Activated CD8-positive, alpha-beta T cell treated with anti-CD3 and anti-CD28 coated beads for 36 hours (primary cell): ENCODE measurements at regions not wholly inside any gene's neighbourhood (a gene's known extent, or its start where the extent isn't known, plus 50 kb on each side); places are given as distances from the start of the nearest gene placed in this dataset.

ENCODE experiments used
- ATAC-seq: fragments of 200-7000 bp; cut with Tn5 transposase; one replicate; pipeline ENCODE4 v1.10.0; 2021; ENCODE audit warnings: mild to moderate bottlenecking, moderate library complexity
- CTCF ChIA-PET: fragments of 350-600 bp; sonication (Branson Sonifier 250); formaldehyde crosslinking; loops from one replicate; lab custom pipeline; 2021; ENCODE audit warnings: antibody characterized with exemption; lab: Charles Lee
- POLR2A ChIA-PET: fragments of 350-600 bp; sonication (Branson Sonifier 250); formaldehyde crosslinking; loops from one replicate; lab custom pipeline; 2021; ENCODE audit warnings: antibody characterized with exemption; lab: Charles Lee
- DNase-seq: peaks from one replicate; pipeline ENCODE4 v3.0.0-alpha.2; 2020
- H3K27ac Mint-ChIP-seq: one replicate; pipeline ENCODE4 v1.8.0; 2021; ENCODE audit warnings: mild to moderate bottlenecking, mixed read lengths
- H3K27me3 Mint-ChIP-seq: one replicate; pipeline ENCODE4 v1.8.0; 2021; ENCODE audit warnings: mixed read lengths
- H3K36me3 Mint-ChIP-seq: one replicate; pipeline ENCODE4 v1.8.0; 2021; ENCODE audit warnings: low read depth, mixed read lengths
- H3K4me1 Mint-ChIP-seq: one replicate; pipeline ENCODE4 v1.8.0; 2021; ENCODE audit warnings: low read depth, mixed read lengths
- H3K4me3 Mint-ChIP-seq: one replicate; pipeline ENCODE4 v1.8.0; 2021; ENCODE audit warnings: mild to moderate bottlenecking, moderate library complexity, mixed read lengths
- H3K9me3 Mint-ChIP-seq: one replicate; pipeline ENCODE4 v1.8.0; 2021; ENCODE audit warnings: mixed read lengths
- intact Hi-C: fragments of 100-400 bp; cut with micrococcal nuclease; formaldehyde crosslinking; loops from one replicate; pipeline ENCODE4 v1.10.0; 2022
- TF ChIP-seq, protein P1 (sequence below): fragments of 200-600 bp; IDR thresholded peaks from one replicate; pipeline ENCODE4 v1.8.0; 2022; ENCODE audit warnings: antibody characterized with exemption, mild to moderate bottlenecking

DNA sequence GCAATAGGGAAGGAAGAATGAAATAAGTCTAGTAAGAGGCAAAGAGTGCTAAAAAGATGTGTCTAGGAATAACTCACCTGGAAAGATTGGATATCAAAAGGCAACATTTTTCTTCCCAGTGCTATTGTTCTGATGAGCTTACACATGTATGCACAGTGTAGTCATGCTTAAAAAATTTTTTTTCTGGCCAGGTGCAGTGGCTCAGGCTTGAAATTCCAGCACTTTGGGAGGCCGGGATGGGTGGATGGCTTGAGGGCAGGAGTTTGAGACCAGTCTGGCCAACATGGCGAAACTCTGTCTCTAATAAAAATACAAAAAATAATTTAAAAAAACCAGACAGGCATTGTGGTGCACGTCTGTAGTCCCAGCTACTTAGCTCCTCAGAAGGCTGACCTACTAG lies 795.8 kb upstream of the IGFBP7 start:
- no peak for ATAC-seq
- DNase-seq = no peak
- H3K4me1 Mint-ChIP-seq = no peaks in the 10 kb centered on the region

DNA sequence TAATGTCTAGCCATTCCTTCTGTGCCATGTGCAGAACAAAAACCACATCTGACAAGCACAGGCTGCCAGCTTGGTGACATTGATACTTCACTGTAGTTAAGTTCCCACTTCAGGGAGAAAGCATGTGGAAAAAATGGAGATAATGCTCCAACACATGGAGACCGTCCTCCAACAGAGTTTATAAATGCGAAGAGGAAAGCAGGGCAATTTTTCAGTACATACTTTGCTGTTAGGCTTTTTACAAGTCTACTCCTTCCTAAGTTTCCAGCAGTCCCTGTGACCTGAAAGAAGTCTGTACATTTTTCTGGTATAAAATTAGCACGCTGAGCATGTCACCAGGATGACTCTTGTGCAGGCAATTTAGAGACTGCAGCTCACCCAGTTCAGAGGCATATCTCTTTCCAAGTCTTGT lies 766.9 kb upstream of the IGFBP7 start:
- POLR2A ChIA-PET = no interaction called here
- no peak overlapping the region for H3K4me3 Mint-ChIP-seq
- ATAC-seq (no peak), DNase-seq (no peak)
- H3K27me3 Mint-ChIP-seq = no peaks in the 10 kb centered on the region
- H3K27ac Mint-ChIP-seq = no peak overlapping the region
- H3K4me1 Mint-ChIP-seq = no peaks in the 10 kb centered on the region
- CTCF ChIA-PET = no interaction called here
- intact Hi-C loops = no loop called here
- TF ChIP-seq, protein P1, sequence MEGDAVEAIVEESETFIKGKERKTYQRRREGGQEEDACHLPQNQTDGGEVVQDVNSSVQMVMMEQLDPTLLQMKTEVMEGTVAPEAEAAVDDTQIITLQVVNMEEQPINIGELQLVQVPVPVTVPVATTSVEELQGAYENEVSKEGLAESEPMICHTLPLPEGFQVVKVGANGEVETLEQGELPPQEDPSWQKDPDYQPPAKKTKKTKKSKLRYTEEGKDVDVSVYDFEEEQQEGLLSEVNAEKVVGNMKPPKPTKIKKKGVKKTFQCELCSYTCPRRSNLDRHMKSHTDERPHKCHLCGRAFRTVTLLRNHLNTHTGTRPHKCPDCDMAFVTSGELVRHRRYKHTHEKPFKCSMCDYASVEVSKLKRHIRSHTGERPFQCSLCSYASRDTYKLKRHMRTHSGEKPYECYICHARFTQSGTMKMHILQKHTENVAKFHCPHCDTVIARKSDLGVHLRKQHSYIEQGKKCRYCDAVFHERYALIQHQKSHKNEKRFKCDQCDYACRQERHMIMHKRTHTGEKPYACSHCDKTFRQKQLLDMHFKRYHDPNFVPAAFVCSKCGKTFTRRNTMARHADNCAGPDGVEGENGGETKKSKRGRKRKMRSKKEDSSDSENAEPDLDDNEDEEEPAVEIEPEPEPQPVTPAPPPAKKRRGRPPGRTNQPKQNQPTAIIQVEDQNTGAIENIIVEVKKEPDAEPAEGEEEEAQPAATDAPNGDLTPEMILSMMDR = no peak
- peaks cover 7% of the 10 kb centered on the region for H3K9me3 Mint-ChIP-seq
- H3K36me3 Mint-ChIP-seq = no peaks in the 10 kb centered on the region

More for the DNA sequence above, 795.8 kb upstream of the IGFBP7 start:
- TF ChIP-seq, protein P1 = no peak
- no peak overlapping the region for H3K4me3 Mint-ChIP-seq
- no peak overlapping the region for H3K27ac Mint-ChIP-seq
- no peaks in the 10 kb centered on the region for H3K36me3 Mint-ChIP-seq
- ChIA-PET CTCF (no interaction called here), POLR2A (no interaction called here)
- no peaks in the 10 kb centered on the region for H3K27me3 Mint-ChIP-seq
- peaks cover 2% of the 10 kb centered on the region for H3K9me3 Mint-ChIP-seq
- intact Hi-C loops = no loop called here

- Mint-ChIP-seq H3K36me3 (no peaks in the 10 kb centered on the region), H3K9me3 (peaks cover 6% of the 10 kb centered on the region), H3K4me3 (no peak overlapping the region), H3K27ac (no peak overlapping the region), H3K4me1 (no peaks in the 10 kb centered on the region), H3K27me3 (no peaks in the 10 kb centered on the region)
- ATAC-seq (no peak), DNase-seq (no peak)
- CTCF ChIA-PET = no interaction called here
- TF ChIP-seq, protein P1 = no peak
- POLR2A ChIA-PET = no interaction called here
- intact Hi-C loops = no loop called here
Measured at GRCh38 chr4:57875829-57876392, 765.7 kb upstream of the IGFBP7 start.

- intact Hi-C loops = no loop called here
- no peak overlapping the region for H3K4me3 Mint-ChIP-seq
- no peak for ATAC-seq
- no peaks in the 10 kb centered on the region for H3K4me1 Mint-ChIP-seq
- DNase-seq = no peak
- H3K36me3 Mint-ChIP-seq = no peaks in the 10 kb centered on the region
- H3K27me3 Mint-ChIP-seq = no peaks in the 10 kb centered on the region
- no peak overlapping the region for H3K27ac Mint-ChIP-seq
- CTCF ChIA-PET = no interaction called here
- POLR2A ChIA-PET = no interaction called here
- TF ChIP-seq, protein P1 = no peak
- peaks cover 2% of the 10 kb centered on the region for H3K9me3 Mint-ChIP-seq
Measured at GRCh38 chr4:57866468-57867171, 756.4 kb upstream of the IGFBP7 start.

DNA sequence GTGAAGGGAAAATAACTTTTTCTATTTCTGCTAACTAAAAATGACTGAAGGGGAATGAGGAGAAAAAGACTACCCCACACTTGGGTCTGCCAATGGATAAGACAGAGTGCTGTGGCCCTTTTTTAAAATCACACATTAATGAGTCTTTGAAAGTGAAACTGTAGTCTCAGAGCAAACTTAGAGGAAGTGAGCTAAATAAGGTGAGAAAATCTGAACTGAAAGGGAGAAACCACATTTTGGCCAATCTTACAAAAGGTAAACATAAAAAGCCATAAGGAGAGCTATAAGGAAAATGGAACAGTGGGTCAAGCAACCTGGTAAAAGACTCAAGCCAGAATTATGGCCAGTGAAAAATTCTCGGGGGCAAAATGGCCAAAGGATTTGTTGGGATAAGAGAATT lies 755.1 kb upstream of the IGFBP7 start:
- ATAC-seq (no peak), DNase-seq (no peak)
- H3K4me1 Mint-ChIP-seq = no peaks in the 10 kb centered on the region
- CTCF ChIA-PET = no interaction called here
- peaks cover 2% of the 10 kb centered on the region for H3K9me3 Mint-ChIP-seq
- H3K36me3 Mint-ChIP-seq = no peaks in the 10 kb centered on the region
- H3K27me3 Mint-ChIP-seq = no peaks in the 10 kb centered on the region
- no peak overlapping the region for H3K27ac Mint-ChIP-seq
- TF ChIP-seq, protein P1 = no peak
- no peak overlapping the region for H3K4me3 Mint-ChIP-seq
- intact Hi-C loops = no loop called here
- POLR2A ChIA-PET = no interaction called here
